Mesenchymal stem cell (in vitro differentiated cells and primary cell): ENCODE measurements at regions not wholly inside any gene's neighbourhood (a gene's known extent, or its start where the extent isn't known, plus 50 kb on each side); places are given as distances from the start of the nearest gene placed in this dataset.

Experiments used
- DNase-seq: peaks from one replicate; pipeline ENCODE4 v3.0.0-alpha.2; 2013
- H2AFZ ChIP-seq: one replicate; pipeline ENCODE4 v1.6.1; 2013; ENCODE audit warnings: low read depth, mild to moderate bottlenecking, control low read depth, inconsistent platforms, low read length, moderate library complexity
- H2AK5ac ChIP-seq: 2 replicates; pipeline ENCODE4 v1.6.1; 2013; ENCODE audit warnings: low read length, moderate library complexity, mild to moderate bottlenecking, inconsistent platforms; ENCODE audit not compliant: severe bottlenecking
- H2BK120ac ChIP-seq: one replicate; pipeline ENCODE4 v1.6.1; 2013; ENCODE audit warnings: low read depth, mild to moderate bottlenecking, inconsistent platforms, low read length, moderate library complexity
- H2BK12ac ChIP-seq, 2 experiments: one replicate each; pipeline ENCODE4 v1.6.1; 2013; ENCODE audit warnings: inconsistent platforms in 2 of 2, low read length in 2 of 2, mild to moderate bottlenecking in 2 of 2, moderate library complexity in 2 of 2, control low read depth in 1 of 2
- H2BK15ac ChIP-seq: one replicate; pipeline ENCODE4 v1.6.1; 2013; ENCODE audit warnings: mild to moderate bottlenecking, low read depth, inconsistent platforms; ENCODE audit not compliant: poor library complexity, severe bottlenecking
- H2BK5ac ChIP-seq: 2 replicates; pipeline ENCODE4 v1.6.1; 2013; ENCODE audit warnings: low read depth, mild to moderate bottlenecking, low read length, control low read depth, inconsistent platforms; ENCODE audit not compliant: poor library complexity, severe bottlenecking
- H3K14ac ChIP-seq, 2 experiments: one replicate each; pipeline ENCODE4 v1.6.1; 2013; ENCODE audit warnings: inconsistent platforms in 2 of 2, low read length in 2 of 2, control low read depth in 1 of 2, mild to moderate bottlenecking in 1 of 2, moderate library complexity in 1 of 2
- H3K18ac ChIP-seq, 2 experiments: one replicate each; pipeline ENCODE4 v1.6.1; 2013; ENCODE audit warnings: inconsistent platforms in 2 of 2, low read length in 2 of 2, control low read depth in 1 of 2, low read depth in 1 of 2, mild to moderate bottlenecking in 1 of 2
- H3K23ac ChIP-seq, 2 experiments: one replicate each; pipeline ENCODE4 v1.6.1; 2013; ENCODE audit warnings: inconsistent platforms in 2 of 2, low read length in 2 of 2, mild to moderate bottlenecking in 2 of 2, moderate library complexity in 2 of 2, control low read depth in 1 of 2
- H3K27ac ChIP-seq: 2 replicates; pipeline ENCODE4 v1.5.1; 2013; ENCODE audit warnings: mild to moderate bottlenecking, moderate library complexity, low read length, control low read depth, inconsistent platforms; ENCODE audit not compliant: poor library complexity, severe bottlenecking
- H3K27me3 ChIP-seq, 2 experiments: 2 replicates each; pipeline versions ENCODE4 v1.6.1 to v1.7.0; 2013; ENCODE audit warnings: low read length in 2 of 2, mild to moderate bottlenecking in 2 of 2, moderate library complexity in 2 of 2, control low read depth in 1 of 2, inconsistent platforms in 1 of 2; ENCODE audit not compliant: control insufficient read depth in 1 of 2, insufficient read depth in 1 of 2
- H3K36me3 ChIP-seq, 2 experiments: 2 replicates each; pipeline versions ENCODE4 v1.6.1 to v1.7.0; 2013; ENCODE audit warnings: low read length in 2 of 2, control low read depth in 1 of 2, inconsistent platforms in 1 of 2, low read depth in 1 of 2, mild to moderate bottlenecking in 1 of 2; ENCODE audit not compliant: insufficient read depth in 2 of 2, control insufficient read depth in 1 of 2
- H3K4ac ChIP-seq, 2 experiments: one replicate each; pipeline ENCODE4 v1.6.1; 2013; ENCODE audit warnings: inconsistent platforms in 2 of 2, low read length in 2 of 2, mild to moderate bottlenecking in 2 of 2, moderate library complexity in 2 of 2, control low read depth in 1 of 2, low read depth in 1 of 2
- H3K4me1 ChIP-seq: 2 replicates; pipeline ENCODE4 v1.6.1; 2013; ENCODE audit warnings: low read depth, low read length, control low read depth; ENCODE audit not compliant: control insufficient read depth, insufficient read depth
- H3K4me2 ChIP-seq: 2 replicates; pipeline ENCODE4 v1.6.1; 2013; ENCODE audit warnings: low read length, mild to moderate bottlenecking, inconsistent platforms; ENCODE audit not compliant: poor library complexity, severe bottlenecking
- H3K4me3 ChIP-seq, 2 experiments: 2 replicates each; pipeline versions ENCODE4 v1.5.1 to v1.7.0; 2013; ENCODE audit warnings: low read length in 2 of 2, mild to moderate bottlenecking in 2 of 2, control low read depth in 1 of 2, low read depth in 1 of 2; ENCODE audit not compliant: insufficient read depth in 1 of 2
- H3K79me1 ChIP-seq: replicated peaks from 2 replicates; pipeline ENCODE4 v1.6.1; 2013; ENCODE audit warnings: mild to moderate bottlenecking, control low read depth, low read length, inconsistent platforms; ENCODE audit not compliant: poor library complexity, severe bottlenecking
- H3K9ac ChIP-seq: 2 replicates; pipeline ENCODE4 v1.7.0; 2013; ENCODE audit warnings: mild to moderate bottlenecking, low read length, moderate library complexity
- H3K9me3 ChIP-seq: 2 replicates; pipeline ENCODE4 v1.7.0; 2013; ENCODE audit warnings: mild to moderate bottlenecking, low read length; ENCODE audit not compliant: control insufficient read depth
- H4K8ac ChIP-seq: one replicate; pipeline ENCODE4 v1.6.1; 2013; ENCODE audit warnings: inconsistent platforms, mild to moderate bottlenecking, low read length, moderate library complexity
- H4K91ac ChIP-seq: one replicate; pipeline ENCODE4 v1.6.1; 2013; ENCODE audit warnings: mild to moderate bottlenecking, low read length, inconsistent platforms
- WGBS: methylation state at CpG from one replicate; pipeline ENCODE4 v1.1.7; 2013; ENCODE audit warnings: mixed read lengths; 5-methylcytosine and 5-hydroxymethylcytosine counted together

DNA sequence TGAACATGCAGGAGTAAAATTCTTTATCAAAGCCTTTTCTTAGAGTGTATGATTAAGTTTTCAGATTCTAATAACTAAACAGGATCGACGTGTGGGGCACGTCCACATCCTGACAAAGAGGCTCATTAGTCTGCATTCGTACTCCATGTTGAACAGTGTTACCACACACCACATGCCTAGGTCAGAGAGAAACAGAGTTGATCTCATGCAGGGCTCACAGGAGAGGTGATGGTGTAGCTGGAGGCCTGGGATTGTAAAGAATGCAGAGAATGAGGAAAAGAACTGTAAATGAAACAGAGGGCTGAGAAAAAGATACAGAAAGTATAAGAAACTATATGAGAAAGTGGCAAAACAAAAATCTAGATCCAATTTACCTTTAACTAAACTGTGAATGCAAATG is 632.5 kb downstream of the BCL11A start:
- Histone ChIP-seq H3K9me3 (no peaks in the 10 kb centered on the region), H3K18ac (no peak overlapping the region), H3K23ac (no peak overlapping the region), H2BK5ac (no peak overlapping the region), H2BK12ac (no peak overlapping the region), H3K36me3 (no peaks in the 10 kb centered on the region), H4K8ac (no peak overlapping the region), H3K4ac (no peak overlapping the region), H2AK5ac (no peak overlapping the region), H3K27me3 (no peaks in the 10 kb centered on the region), H3K27ac (no peak overlapping the region), H3K79me1 (no peaks in the 10 kb centered on the region), H3K4me1 (no peaks in the 10 kb centered on the region), H2BK120ac (no peak overlapping the region), H2AFZ (no peak overlapping the region), H2BK15ac (no peak overlapping the region), H3K9ac (no peak overlapping the region), H3K4me3 (no peak overlapping the region), H4K91ac (no peak overlapping the region), H3K14ac (no peak overlapping the region), H3K4me2 (no peak overlapping the region)
- WGBS = 69% methylated on average over 4 of the region's 4 CpGs
- no peak for DNase-seq

DNA sequence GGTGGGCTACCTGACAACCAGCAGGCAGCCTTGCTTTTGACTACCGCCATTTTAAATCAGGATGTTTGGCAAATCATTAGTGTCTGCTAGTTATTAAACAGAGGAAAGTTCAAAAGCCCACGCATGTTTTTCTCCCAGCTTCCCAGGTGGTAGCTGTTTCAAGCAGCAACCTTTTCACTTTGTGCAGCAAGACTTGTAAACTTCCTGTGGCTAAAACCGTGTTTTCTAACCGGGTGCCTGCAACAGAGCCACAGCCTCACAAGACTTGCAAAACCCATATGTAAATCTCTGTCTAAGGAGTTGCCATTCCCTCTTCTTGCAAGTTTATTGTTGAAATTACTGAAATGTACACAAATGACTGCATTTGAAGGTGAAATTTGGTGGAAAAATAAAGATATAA is 633.1 kb downstream of the BCL11A start:
- Histone ChIP-seq H2AK5ac (no peak overlapping the region), H3K27ac (no peak overlapping the region), H2BK15ac (no peak overlapping the region), H3K23ac (no peak overlapping the region), H3K4me1 (no peaks in the 10 kb centered on the region), H3K4ac (no peak overlapping the region), H3K36me3 (no peaks in the 10 kb centered on the region), H3K4me2 (no peak overlapping the region), H3K79me1 (no peaks in the 10 kb centered on the region), H2BK120ac (no peak overlapping the region), H2BK12ac (no peak overlapping the region), H3K4me3 (no peak overlapping the region), H2AFZ (no peak overlapping the region), H4K8ac (no peak overlapping the region), H2BK5ac (no peak overlapping the region), H3K27me3 (no peaks in the 10 kb centered on the region), H3K9me3 (no peaks in the 10 kb centered on the region), H3K14ac (no peak overlapping the region), H3K18ac (no peak overlapping the region), H3K9ac (no peak overlapping the region), H4K91ac (no peak overlapping the region)
- WGBS = 87% methylated on average over 4 of the region's 4 CpGs
- no peak for DNase-seq

DNA sequence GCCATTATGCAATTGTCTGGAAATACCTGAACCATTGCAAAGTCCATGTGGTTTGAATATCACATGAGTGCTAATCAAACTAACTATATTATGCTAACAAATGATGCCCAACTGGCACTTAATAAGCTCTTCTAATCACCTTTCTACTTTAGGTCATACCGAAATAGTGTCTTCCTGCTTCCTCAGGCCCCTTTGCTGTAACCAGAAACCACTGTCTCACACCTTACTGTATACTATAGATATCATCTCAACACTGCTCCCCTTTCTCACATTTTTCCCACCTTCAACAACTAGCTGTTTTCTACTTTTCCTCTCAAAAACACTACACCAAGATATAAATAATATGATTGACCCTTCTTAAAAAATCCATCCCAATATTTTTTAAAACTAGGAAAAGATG is 633.9 kb downstream of the BCL11A start:
- no peaks in the 10 kb centered on the region for H3K36me3 ChIP-seq
- no peak overlapping the region for H3K9ac ChIP-seq
- H2AK5ac ChIP-seq = no peak overlapping the region
- H3K14ac ChIP-seq = no peak overlapping the region
- H3K27ac ChIP-seq = no peak overlapping the region
- H3K18ac ChIP-seq = no peak overlapping the region
- no peak for DNase-seq
- H2BK15ac ChIP-seq = no peak overlapping the region
- 38% methylated on average over 1 of the region's 1 CpG for WGBS
- H2AFZ ChIP-seq = no peak overlapping the region
- H4K8ac ChIP-seq = no peak overlapping the region
- H4K91ac ChIP-seq = no peak overlapping the region
- H3K9me3 ChIP-seq = no peaks in the 10 kb centered on the region
- no peak overlapping the region for H3K4ac ChIP-seq
- no peak overlapping the region for H2BK120ac ChIP-seq
- no peak overlapping the region for H2BK12ac ChIP-seq
- no peaks in the 10 kb centered on the region for H3K79me1 ChIP-seq
- H3K23ac ChIP-seq = no peak overlapping the region
- no peak overlapping the region for H3K4me3 ChIP-seq
- no peaks in the 10 kb centered on the region for H3K27me3 ChIP-seq
- no peaks in the 10 kb centered on the region for H3K4me1 ChIP-seq
- H2BK5ac ChIP-seq = no peak overlapping the region
- no peak overlapping the region for H3K4me2 ChIP-seq

DNA sequence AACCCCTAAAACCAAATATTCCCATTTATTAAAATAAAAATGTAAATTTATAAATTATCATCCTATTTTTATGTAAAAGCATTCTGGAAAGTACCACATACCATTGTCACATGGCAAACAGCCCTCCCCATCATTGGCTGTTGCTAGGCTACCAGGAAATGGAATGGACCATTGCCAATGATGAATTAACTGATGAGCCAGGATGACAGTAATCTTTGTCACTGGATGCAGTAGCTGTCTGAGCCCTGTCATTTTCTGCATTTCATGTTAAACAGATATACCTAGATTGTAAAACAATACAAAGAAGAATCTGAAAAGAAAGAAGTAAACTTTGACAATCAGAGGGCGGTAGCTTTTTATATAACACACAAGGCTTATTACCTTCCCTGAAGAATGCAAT is 641.4 kb downstream of the BCL11A start:
- no peak overlapping the region for H3K18ac ChIP-seq
- H2BK120ac ChIP-seq = no peak overlapping the region
- H2BK15ac ChIP-seq = no peak overlapping the region
- H4K91ac ChIP-seq = no peak overlapping the region
- H3K27ac ChIP-seq = no peak overlapping the region
- no peaks in the 10 kb centered on the region for H3K36me3 ChIP-seq
- no peak overlapping the region for H2BK5ac ChIP-seq
- WGBS = no CpG with 5 or more reads among the region's 1 CpG
- no peak overlapping the region for H3K9ac ChIP-seq
- no peak overlapping the region for H2AK5ac ChIP-seq
- no peaks in the 10 kb centered on the region for H3K27me3 ChIP-seq
- H3K4me2 ChIP-seq = no peak overlapping the region
- no peak overlapping the region for H3K14ac ChIP-seq
- H3K4ac ChIP-seq = no peak overlapping the region
- H3K9me3 ChIP-seq = no peaks in the 10 kb centered on the region
- no peaks in the 10 kb centered on the region for H3K4me1 ChIP-seq
- no peak for DNase-seq
- no peaks in the 10 kb centered on the region for H3K79me1 ChIP-seq
- no peak overlapping the region for H4K8ac ChIP-seq
- H2BK12ac ChIP-seq = no peak overlapping the region
- H2AFZ ChIP-seq = no peak overlapping the region
- no peak overlapping the region for H3K4me3 ChIP-seq
- no peak overlapping the region for H3K23ac ChIP-seq
